Pancreas (tissue), 10 donors: ENCODE measurements at regions not wholly inside any gene's neighbourhood (a gene's known extent, or its start where the extent isn't known, plus 50 kb on each side); places are given as distances from the start of the nearest gene placed in this dataset.

Source experiments
- ATAC-seq, 4 donors: fragments of 200-7000 bp; cut with Tn5 transposase; one replicate each; pipeline versions ENCODE4 v1.8.0 to v1.9.1; 2020; ENCODE audit warnings: mild to moderate bottlenecking in 4 of 4, moderate library complexity in 4 of 4
- DNase-seq, 6 donors: peaks; one replicate each; pipeline ENCODE4 v3.0.0-alpha.2; 2020
- FAIRE-seq: peaks from 2 replicates; lab custom pipeline; 2012; peaks lifted over from hg19 to GRCh38; lab: Jason Lieb, UNC
- H3K27ac ChIP-seq, 4 donors: fragments of 200-600 bp; sonication (generic); 1 replicate in 3 of 4; 2 replicates in 1 of 4; pipeline versions ENCODE4 v1.5.0 to v1.8.0; 2020
- H3K27me3 ChIP-seq, 4 donors: fragments of 200-600 bp; one replicate each; pipeline ENCODE4 v1.8.0; 2021
- H3K36me3 ChIP-seq, 3 donors: fragments of 200-600 bp; sonication (generic) in 1 of 3; one replicate each; pipeline versions ENCODE4 v1.5.0 to v1.8.0; 2020 to 2021
- H3K4me1 ChIP-seq, 3 donors: fragments of 200-600 bp; one replicate each; pipeline ENCODE4 v1.8.0; 2021
- H3K4me3 ChIP-seq, 4 donors: fragments of 200-600 bp; sonication (generic) in 2 of 4; one replicate each; pipeline versions ENCODE4 v1.5.0 to v1.8.0; 2020 to 2021
- H3K9me3 ChIP-seq, 4 donors: fragments of 200-600 bp; one replicate each; pipeline ENCODE4 v1.8.0; 2021
- WGBS, 2 donors: extraction: QIAGEN DNeasy Blood & Tissue Kit; methylation state at CpG; one replicate each; pipeline ENCODE4 v1.1.7; 2013; 5-methylcytosine and 5-hydroxymethylcytosine counted together
- intact Hi-C, 3 donors: fragments of 100-400 bp; cut with DNase I; formaldehyde crosslinking; loops; one replicate each; pipeline versions ENCODE4 v1.11.1 to v1.14.2; 2022
- TF ChIP-seq, protein P1 (sequence below), 4 donors: fragments of 200-600 bp; sonication (generic) in 3 of 4; IDR thresholded peaks; one replicate each; pipeline versions ENCODE4 v1.5.0 to v1.8.0; 2021; ENCODE audit warnings: antibody characterized with exemption in 4 of 4
- donor health status: healthy with polysubstance abuse.
- donor health status: DM: no; HTN: no; CAD: no; lungs with moderate emphysema.
- donor health status: DM: no; HTN: no; CAD: no.
- donor health status: control.
- donor health status: control.
- donor health status: Bipolar disorder and iron deficiency.
- donor health status: DM: yes; HTN: yes; CAD: no.
- donor health status: DM: no; HTN: no; CAD: no.
- donor health status: DM: no; HTN: no; CAD: no.
- donor health status: DM: yes; HTN: yes; CAD: no.

DNA sequence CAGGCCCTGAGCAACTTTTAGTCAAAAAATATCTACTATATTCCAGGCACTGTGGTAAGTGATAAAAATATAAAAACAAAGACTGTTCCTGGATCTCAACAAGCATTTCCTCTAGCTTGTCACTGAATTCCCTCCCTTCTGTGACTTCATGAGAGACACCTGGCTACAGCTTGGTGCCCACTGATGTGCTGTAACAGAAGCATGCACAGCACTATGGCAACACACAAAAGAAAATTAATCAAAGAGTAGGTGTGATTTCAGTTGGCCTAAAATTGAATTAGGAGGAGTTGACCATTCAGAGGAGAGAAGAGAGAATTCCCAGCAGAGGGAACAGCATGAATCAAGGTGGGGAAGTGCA is 158.9 kb upstream of the LPP start:
- FAIRE-seq (no peak), ATAC-seq (no peak), DNase-seq (no peak)
- H3K27me3 ChIP-seq = no peaks in the 10 kb centered on the region
- H3K4me3 ChIP-seq = no peak overlapping the region
- no peaks in the 10 kb centered on the region for H3K9me3 ChIP-seq
- H3K4me1 ChIP-seq = peaks cover 7 to 11% (median 9%) of the 10 kb centered on the region in 3 donors
- H3K36me3 ChIP-seq = no peaks in the 10 kb centered on the region
- H3K27ac ChIP-seq = no peak overlapping the region
- intact Hi-C loops = no loop called here
- TF ChIP-seq, protein P1, sequence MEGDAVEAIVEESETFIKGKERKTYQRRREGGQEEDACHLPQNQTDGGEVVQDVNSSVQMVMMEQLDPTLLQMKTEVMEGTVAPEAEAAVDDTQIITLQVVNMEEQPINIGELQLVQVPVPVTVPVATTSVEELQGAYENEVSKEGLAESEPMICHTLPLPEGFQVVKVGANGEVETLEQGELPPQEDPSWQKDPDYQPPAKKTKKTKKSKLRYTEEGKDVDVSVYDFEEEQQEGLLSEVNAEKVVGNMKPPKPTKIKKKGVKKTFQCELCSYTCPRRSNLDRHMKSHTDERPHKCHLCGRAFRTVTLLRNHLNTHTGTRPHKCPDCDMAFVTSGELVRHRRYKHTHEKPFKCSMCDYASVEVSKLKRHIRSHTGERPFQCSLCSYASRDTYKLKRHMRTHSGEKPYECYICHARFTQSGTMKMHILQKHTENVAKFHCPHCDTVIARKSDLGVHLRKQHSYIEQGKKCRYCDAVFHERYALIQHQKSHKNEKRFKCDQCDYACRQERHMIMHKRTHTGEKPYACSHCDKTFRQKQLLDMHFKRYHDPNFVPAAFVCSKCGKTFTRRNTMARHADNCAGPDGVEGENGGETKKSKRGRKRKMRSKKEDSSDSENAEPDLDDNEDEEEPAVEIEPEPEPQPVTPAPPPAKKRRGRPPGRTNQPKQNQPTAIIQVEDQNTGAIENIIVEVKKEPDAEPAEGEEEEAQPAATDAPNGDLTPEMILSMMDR (IDR thresholded peaks at IDR 0.05) = no peak

DNA sequence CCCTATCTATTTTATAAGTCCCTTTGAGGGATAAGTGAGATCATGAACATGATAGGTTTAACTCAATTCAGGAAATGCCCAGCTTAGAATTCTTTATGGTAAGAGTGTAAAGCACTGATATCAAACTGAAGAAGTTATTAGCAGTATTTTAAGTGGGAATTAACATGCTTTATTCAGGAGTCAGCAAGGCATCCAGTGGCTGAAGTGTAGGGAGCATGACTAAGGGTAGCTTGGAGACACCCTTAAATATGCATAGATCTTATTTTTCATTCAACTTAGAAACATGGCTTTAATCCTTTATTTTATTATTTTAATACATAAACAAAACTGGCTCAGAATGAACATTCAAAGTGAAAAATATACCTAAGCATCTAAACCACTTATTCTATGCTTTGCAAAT is 158.3 kb upstream of the LPP start:
- peaks cover 10 to 13% (median 12%) of the 10 kb centered on the region in 3 donors for H3K4me1 ChIP-seq
- no peaks in the 10 kb centered on the region for H3K36me3 ChIP-seq
- H3K27me3 ChIP-seq = no peaks in the 10 kb centered on the region
- ATAC-seq (no peak), DNase-seq (no peak), FAIRE-seq (no peak)
- no peaks in the 10 kb centered on the region for H3K9me3 ChIP-seq
- H3K4me3 ChIP-seq = no peak overlapping the region
- TF ChIP-seq, protein P1 (IDR thresholded peaks at IDR 0.05) = no peak
- intact Hi-C loops = no loop called here
- H3K27ac ChIP-seq = no peak overlapping the region

DNA sequence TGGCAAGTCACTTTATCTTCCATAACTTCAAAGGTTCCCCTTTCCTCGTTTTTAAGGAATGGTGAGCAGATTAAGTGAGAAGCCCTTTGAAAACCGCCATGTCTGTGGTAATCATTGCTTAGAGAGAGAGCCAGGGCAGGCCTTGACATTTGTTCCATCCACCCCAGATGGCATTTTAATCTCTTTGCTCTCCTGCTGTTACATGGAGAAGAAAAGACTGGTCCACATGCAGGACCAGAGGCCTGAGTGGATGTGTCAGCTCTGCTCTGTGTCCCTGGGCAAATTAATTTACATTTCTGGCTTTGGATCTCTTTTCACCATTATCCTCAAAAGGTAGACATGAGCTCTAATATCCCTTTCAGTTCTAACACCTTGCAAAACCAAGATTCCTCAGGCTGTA is 157.3 kb upstream of the LPP start:
- ATAC-seq (no peak), FAIRE-seq (no peak), DNase-seq (no peak)
- Histone ChIP-seq H3K27ac (no peak overlapping the region), H3K9me3 (no peaks in the 10 kb centered on the region), H3K36me3 (no peaks in the 10 kb centered on the region), H3K4me1 (peaks cover 10 to 17% (median 12%) of the 10 kb centered on the region in 3 donors), H3K27me3 (no peaks in the 10 kb centered on the region), H3K4me3 (no peak overlapping the region)
- TF ChIP-seq, protein P1 (IDR thresholded peaks at IDR 0.05) = no peak
- 78% methylated on average over 2 of the region's 2 CpGs for WGBS, 2 donors
- intact Hi-C loops = no loop called here

DNA sequence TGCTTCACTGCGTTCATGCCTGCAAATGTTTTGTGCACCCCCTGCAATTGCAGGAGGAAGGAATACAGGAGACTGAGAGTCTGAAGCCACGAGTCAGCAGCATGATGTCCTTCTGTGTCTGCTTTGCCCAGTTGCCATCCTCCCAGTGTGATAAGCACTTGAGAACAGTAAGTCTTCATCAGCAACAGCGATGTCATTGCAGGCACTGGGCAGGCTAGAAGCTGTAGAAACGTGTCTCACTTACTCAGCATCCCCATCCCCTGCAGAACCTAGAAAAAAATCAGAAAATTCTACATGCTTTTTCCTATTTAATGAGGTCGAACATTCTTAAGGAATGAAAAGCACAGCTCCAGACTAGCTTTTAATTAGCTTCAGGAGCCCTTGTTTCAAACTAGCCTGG is 156.5 kb upstream of the LPP start:
- no peak for FAIRE-seq

DNA sequence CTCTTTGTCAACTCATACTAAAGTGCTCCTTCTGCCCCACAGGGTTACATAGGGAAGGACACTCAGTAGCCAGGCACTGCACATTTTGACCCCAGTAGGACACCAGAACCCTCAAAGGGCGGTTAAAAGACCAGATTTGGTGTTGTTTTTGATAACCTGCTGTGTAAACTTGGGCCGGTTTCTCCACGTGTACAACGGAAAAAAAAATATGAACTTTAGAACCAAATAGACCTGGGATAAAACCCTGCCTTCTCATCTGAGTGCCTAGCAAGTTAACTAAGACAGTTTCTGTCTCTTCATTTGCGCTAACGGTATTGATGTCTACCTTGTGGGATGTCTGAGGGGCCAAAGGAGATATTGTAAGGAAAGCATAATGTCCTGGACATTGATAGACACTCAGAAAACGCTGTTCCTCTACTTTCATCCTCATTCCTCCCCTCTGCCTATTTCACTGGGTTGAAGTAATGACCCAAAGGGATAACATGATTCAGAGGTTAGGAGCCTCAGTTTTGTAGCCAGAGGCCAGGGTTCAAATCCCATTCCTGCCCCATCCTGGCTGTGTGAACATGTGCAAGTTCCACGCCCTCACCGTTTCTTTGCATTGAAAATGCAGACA is 155.9 kb upstream of the LPP start:
- DNase-seq (no peak), ATAC-seq (peak in 3 of 4 donors; percentile 14 to 52 (median 49)), FAIRE-seq (no peak)
- Histone ChIP-seq H3K27ac (no peak overlapping the region), H3K36me3 (no peaks in the 10 kb centered on the region), H3K4me3 (no peak overlapping the region), H3K9me3 (no peaks in the 10 kb centered on the region), H3K27me3 (no peaks in the 10 kb centered on the region), H3K4me1 (peaks cover 16 to 19% (median 16%) of the 10 kb centered on the region in 3 donors)
- TF ChIP-seq, protein P1 (IDR thresholded peaks at IDR 0.05) = no peak
- intact Hi-C loops = no loop called here
- 53 to 59% methylated on average over 9 of the region's 9 CpGs for WGBS, 2 donors

More for the DNA sequence above, 156.5 kb upstream of the LPP start:
- intact Hi-C loops = no loop called here
- Histone ChIP-seq H3K27ac (no peak overlapping the region), H3K4me1 (peaks cover 11 to 17% (median 12%) of the 10 kb centered on the region in 3 donors), H3K4me3 (no peak overlapping the region), H3K9me3 (no peaks in the 10 kb centered on the region), H3K36me3 (no peaks in the 10 kb centered on the region), H3K27me3 (no peaks in the 10 kb centered on the region)
- TF ChIP-seq, protein P1 (IDR thresholded peaks at IDR 0.05) = no peak
- ATAC-seq (peak in 1 of 4 donors; percentile 24), DNase-seq (no peak)
- 57 to 60% methylated on average over 5 of the region's 5 CpGs for WGBS, 2 donors
